ENCODE measurements at regions not wholly inside any gene's neighbourhood (a gene's known extent, or its start where the extent isn't known, plus 50 kb on each side); places are given as distances from the start of the nearest gene placed in this dataset.

DNA sequence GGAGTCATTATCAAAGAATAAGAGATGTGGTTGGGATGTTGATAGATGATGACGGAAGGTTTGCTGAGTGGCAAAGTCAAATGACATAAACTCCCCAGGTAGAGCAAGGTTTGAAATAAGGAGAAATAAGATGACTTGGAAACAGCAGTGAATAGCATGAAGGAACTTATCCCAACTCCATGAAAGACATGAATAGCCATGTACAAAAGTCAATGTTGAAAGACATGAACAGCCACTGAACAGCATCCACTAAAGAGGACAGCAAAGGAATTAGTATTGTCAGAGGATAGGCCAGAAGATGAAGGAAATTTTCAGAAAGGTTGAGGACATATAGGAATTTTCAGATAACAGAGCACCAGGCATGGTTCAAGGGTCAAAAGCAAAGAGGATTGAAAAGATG, 286.0 kb upstream of the FBXL7 start:
- no peak for FAIRE-seq
- no peak for DNase-seq (ENCODE audit: low spot score)

DNA sequence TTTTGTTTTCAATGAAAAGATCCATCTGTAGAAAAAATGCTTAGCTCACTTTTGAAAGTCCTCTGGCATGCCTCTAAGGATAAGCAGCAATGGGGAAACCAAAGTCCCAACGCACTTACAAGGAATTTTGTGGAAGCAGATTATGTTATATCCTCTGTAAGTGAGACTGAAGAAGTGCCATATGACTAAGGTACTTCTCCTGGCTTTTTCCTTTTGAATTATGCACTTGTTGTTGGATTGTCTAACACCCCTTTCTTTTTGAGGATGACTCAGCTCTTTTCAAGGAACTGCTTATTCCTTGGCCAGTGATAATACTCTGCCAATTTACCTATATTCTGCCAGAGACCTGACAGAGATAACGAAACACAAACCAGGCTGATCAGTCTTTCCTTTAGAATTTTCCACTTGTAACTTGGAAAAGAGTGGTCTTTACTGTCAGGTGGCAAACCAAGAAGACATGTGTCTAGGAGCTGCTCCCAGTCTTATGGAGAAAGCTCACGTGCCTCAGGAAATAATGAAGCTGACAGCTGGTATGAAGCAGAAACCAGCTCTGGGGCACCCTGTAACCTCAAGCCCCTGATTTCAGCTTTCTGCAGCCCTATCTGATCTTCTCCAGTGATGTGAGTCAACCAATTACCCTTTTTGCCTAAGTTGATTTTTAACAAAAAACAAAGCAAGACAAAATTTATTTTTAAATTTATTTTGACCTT, 290.8 kb upstream of the FBXL7 start:
- FAIRE-seq = no peak
- no peak for DNase-seq (ENCODE audit: low spot score)

DNA sequence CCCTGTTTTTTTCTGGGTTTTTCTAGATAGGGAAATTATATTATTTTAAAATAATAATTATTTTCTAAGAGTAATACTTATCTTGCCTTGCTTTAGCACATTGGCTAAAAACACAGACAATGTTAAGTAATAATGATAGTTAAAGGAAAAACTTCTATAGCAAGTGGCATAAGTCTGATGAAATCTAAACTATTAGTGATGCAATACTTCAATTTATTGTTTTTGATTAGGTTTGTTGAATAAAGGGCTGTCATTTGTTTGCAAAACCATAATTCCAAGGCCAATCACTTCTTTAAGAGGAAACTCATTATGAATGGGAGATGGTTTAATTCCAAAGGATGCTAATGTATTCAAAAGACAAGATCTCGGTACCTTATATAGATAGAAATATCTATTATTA, 293.8 kb upstream of the FBXL7 start:
- FAIRE-seq = no peak
- DNase-seq (ENCODE audit: low spot score) = no peak

DNA sequence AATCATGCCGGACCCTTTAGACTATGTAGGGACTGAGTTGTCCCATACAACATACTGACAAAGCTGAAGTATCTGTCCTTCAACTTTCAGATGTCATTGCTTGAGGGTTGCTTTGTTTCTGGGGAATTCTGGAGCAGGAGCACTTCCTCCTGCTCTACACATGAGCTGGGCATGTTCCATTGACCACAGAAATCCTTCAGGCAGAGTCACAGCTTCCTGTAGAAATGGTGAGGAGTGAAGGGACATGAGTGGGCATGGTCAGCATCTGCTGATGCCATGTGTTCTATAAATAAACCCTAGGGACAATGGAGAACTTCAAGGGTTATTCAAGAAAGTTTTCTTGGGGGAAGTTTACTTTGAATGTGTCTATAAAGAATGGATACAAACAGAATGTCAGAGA, 296.6 kb upstream of the FBXL7 start:
- FAIRE-seq = no peak
- DNase-seq (ENCODE audit: low spot score) = peak; percentile 49

DNA sequence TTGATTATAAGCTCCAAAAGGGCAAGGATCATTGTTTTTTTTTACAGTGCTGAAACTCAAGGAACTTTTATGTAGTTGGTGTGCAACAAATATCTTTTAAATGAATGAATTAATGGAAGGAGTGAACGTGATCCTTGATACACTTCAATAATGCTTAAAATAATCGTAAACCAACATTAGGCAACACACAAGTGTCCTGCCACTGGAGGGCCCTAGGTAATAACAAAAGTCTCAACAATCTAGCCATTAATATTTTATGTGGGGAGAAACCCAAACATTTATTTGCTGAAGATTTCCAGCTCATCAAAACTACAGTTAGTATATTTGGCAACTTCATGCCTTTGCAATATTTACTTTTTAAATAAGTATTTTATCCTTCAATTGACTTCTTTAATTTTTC, 309.0 kb upstream of the FBXL7 start:
- no peak for FAIRE-seq
- DNase-seq (ENCODE audit: low spot score) = no peak

DNA sequence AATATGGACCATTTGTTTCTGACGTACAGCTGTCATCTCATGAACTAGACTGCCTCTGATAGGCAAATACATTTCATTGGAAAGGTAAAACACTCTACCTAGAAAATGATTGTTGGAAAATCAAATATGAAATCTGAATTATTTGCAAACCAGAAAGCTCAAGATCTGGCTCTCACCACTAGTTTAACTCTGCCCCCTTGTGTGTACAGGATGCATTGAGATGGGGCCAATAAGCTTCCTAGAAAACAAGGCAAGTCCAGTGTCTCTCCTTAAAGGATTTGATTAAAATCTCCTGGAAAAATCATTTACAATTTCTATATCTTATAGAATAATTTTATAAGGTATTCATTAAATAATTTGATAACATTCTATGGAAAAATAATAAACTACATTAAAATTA, 311.9 kb upstream of the ANKH start:
- DNase-seq (ENCODE audit: low spot score) (no peak), FAIRE-seq (no peak)

DNA sequence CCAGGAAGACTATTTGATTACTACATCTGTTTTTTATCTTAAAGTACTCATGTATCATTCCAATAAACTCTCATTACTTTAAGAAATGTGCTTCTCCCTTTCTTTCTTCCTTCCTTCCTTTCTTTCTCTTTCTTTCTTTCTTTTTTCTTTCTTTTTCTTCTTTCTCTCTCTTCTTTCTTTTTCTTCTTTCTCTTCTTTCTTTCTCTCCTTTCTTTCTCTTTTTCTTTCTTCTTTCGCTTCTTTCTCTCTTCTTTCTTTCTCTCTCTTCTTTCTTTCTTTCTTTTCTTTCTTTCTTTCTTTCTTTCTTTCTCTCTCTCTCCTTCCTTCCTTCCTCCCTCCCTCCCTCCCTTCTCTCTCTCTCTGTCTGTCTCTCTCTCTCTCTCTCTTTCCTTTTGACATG, 298.6 kb upstream of the ANKH start:
- no peak for FAIRE-seq
- DNase-seq (ENCODE audit: low spot score) = no peak

DNA sequence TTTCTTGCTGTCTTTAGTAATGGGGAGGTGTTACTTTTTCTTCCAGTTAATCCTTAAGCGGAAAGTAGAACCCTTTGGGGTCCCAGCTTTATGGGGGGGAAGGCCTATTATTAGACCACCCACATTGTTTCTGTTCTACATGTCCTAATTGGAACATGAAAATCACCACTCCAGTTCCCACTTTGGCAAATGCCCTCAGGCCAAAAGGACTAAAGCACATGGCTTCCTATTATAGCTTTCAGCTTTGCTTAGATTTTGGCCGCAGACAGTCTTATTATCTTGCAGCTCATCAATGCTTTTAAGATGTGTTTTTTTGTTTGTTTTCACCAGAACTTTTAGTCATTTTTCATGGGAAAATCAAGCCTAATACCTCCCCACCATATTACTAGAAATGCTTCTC, 296.8 kb upstream of the ANKH start:
- FAIRE-seq = no peak

DNA sequence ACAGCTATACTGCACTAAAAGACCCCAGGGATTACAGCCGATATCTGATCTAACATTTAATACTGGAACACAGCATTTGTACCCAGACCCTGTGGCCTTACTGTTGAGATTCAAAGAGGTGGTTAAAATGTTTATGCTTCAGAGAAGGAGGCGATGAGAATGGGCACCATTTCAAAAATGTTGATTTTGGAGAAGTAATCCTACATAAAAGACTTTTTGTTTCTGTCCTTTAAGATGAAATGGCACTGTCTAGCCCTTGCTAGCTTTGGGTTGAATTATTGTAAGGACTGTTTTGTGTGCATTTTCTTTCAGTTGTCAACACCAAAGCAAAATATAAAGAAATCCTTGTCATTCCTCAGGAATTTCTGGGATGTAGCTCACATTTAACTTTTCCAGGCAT, 288.5 kb upstream of the ANKH start:
- DNase-seq (ENCODE audit: low spot score) = no peak
- FAIRE-seq = no peak

More for the DNA sequence above, 296.8 kb upstream of the ANKH start:
- DNase-seq (ENCODE audit: low spot score) = no peak

DNA sequence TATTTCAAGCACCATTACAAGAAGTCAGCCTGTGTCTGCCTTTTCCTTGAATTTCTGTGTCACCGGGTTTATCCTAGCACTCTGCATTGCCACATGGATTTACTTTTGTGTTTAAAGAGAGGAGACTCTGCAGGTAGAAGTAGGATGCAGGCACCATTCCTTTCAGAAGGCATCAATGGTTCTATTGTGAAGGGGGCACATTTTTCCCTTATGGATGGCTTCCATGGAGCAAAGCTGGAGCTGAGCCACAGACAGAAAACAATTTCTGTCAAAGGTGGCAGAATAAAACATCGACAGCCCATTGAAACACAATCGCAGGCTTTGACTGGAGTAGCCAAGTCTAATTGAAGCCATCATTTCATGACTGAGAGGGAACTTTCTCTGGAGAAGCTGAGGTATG, 288.0 kb upstream of the ANKH start:
- no peak for FAIRE-seq
- no peak for DNase-seq (ENCODE audit: low spot score)

DNA sequence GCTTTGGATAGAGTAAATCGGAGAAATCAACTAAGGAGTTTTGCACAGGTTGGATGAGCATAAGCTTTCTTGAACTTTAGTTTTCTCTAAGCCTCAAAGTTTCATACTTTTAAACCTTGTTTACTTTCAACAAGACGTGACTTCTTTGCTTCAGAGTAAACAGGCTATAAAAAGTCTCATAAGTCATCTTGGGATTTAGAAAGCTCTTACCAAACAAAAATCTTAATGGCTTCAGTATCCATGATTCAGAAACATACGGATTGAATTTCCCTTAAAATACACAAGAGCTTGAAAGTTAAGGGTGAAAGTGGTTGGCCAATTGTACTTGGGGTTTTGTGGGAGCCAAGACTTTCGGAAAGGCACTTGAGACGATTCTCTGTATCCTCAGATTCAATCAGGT, 270.9 kb upstream of the ANKH start:
- no peak for FAIRE-seq
- no peak for DNase-seq (ENCODE audit: low spot score)

DNA sequence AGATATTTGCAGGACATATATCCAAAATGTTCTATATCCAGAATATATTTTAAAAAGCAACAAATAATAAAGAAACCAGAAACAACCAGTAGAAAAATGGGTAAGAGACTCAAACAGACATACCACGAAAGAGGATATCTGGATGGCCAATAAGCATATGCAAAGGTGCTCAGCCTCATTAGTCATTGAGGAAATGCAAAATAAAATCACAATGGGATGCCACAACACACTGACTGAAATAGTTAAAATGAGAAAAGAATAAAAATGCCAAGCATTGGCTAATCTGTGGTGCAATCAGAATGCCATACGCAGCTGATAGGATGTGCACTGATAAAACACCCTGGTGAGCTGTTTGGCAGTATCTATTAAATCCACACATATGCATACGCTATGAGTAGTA, 265.8 kb upstream of the ANKH start:
- no peak for DNase-seq (ENCODE audit: low spot score)
- no peak for FAIRE-seq

DNA sequence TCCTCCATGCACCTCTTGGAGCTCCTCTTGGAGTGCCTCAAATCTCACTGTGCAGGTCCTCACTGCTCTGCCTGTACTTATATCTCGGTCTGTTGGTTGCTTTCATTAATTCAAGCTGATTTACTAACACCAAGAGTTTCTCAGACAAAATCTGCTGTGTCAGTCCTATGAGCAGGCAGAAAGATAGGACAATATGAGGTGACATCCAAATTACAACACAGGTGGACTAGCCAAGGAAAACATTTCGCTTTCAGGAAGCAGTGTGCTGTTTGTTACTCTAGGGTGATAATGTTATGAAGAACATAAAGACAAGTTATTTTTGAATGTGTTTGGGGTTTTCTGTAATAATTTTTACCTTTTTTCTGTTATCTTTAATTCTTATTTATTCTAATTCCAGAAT, 264.1 kb upstream of the ANKH start:
- no peak for DNase-seq (ENCODE audit: low spot score)
- FAIRE-seq = no peak

DNA sequence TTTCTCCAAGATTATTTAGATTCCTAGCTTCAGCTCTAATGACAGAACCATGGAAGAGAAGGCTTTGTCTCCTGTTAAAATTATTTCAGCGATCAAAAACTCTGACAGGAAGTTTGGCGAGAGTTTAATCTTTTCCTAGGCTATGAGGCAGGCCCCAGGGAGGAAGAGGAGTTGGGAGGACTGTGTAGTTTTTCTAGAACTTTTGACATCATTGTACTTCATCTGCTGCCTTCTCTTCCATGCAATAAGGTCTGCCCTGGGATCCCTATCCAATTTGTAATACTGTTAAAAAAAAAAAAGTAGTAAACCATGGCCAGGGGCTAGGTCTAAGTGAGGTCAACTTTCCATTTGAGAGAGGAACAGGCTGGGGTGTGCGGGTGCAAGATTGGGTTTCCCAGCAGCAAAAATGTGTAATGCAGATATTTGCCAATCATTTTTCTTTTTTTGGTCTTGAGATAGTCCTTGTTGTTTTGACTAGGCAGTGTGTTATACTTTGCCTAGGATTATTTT, 261.9 kb upstream of the ANKH start:
- no peak for FAIRE-seq
- DNase-seq (ENCODE audit: low spot score) = no peak

DNA sequence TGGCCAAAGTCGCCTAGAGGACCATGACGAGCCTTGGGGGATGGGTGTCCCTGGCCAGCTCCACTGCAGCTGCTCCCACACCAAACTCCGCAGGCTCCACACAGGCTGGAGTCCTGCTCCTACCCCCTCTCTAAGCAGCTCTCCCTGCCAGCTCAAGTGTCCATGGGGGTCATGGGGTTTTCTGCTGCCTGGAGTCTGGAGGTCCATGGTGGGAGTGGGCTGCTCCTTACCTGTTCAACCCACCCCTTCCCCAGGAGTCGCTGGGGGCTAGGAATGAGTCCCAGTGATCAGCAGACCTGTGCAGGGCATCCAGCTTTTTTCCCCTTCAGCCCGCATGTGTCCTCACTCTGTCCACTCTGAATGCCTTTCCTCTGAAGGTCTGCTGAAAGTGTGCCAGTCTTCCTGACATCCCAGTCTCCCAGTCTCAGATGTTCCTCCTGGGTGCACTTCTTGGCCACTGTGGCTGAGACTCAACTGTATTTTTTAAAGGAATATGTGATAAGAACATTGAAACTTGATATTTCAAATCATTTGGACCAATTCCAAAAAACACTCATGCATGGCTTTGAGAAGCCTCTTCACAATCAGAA, 261.3 kb upstream of the ANKH start:
- no peak for DNase-seq (ENCODE audit: low spot score)
- no peak for FAIRE-seq

DNA sequence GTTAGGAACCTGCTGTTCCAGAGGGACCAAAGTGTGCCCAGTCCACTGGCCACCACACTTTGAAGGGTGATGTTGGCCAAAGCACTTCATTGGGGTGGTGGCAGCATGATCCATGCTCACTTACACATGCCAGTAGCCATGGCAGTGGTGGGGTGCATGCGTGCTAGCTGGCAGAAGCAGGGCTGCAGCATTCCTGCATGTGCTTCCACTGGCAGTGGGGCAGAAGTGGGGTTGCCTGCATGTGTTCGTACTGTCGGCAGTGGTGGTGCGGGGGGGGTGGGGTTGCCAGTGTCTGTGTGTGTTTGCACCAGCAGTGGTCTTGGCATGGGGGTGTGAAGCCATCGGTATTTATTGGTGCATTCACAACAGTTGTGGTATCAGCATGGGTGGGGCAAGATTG, 260.3 kb upstream of the ANKH start:
- DNase-seq (ENCODE audit: low spot score) = no peak
- FAIRE-seq = peak; percentile 35

DNA sequence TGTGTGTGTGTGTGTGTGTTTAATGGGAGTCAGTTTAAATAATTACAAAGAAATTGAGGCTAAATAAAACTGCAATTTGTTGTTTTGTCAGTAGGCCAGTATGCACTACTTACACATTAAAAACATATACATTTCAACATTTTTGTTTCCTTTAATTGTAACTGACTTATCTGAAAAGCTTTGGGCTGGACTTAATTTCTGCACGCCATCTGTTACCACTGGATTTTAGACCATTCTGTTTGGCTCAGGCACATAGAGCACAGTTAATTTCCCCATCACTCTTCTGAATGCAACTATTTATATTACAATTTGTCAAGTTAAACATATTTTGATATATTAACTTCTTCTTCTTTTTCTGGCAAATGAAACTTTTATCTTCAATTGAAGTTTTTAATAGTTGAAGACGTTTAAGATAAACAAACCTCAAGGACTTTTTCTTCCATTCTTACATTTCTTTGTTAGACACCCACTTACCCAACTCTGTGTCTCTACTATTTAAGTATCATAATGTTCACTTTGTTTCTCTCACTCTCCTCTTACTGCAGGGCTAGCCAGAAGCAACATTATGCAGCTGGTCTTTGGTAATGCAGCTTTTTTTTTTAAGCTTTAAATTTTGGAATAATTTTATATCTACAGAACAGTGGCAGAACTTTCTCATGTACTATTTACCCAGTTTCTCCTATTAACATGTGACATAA, 253.4 kb upstream of the ANKH start:
- FAIRE-seq = no peak
- no peak for DNase-seq (ENCODE audit: low spot score)

DNA sequence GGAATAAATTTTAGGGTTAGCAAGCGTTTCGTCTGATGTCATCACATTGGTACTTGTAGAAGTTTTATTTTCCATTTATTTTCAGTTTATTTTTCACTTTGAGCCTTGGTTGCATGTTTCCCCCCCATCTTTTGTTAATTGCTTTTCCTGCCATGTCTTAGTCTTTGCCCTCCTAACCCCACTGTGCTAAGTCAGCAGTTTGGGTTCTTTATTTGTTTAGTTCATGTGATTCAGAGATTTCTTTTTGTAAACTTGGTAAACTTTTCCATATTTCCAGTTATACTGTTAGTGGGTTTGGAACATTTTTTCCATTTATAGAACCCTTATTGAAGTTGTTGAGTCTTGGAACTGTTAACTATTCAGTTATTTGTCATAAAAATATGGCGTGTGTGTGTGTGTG, 252.9 kb upstream of the ANKH start:
- FAIRE-seq = no peak
- no peak for DNase-seq (ENCODE audit: low spot score)

DNA sequence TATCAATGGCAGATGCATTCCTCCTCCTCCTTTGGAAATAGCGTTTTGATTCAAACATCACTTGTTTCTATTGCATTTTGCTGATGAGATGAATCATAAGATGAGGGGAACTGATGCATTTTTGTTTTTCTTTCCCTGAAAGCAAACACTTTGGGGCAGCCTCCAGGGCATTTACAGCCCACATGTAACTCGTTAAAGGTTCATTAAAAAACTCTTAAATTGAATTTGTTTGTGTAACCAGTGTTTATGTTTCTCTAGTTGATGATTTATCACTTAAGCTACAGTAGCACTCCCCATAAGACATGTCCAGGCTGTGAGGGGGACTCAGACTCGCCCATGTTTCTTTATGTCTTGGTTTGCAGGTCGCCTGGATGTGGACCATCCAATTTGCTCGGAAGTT, 246.1 kb upstream of the ANKH start:
- FAIRE-seq (no peak), DNase-seq (ENCODE audit: low spot score) (no peak)

DNA sequence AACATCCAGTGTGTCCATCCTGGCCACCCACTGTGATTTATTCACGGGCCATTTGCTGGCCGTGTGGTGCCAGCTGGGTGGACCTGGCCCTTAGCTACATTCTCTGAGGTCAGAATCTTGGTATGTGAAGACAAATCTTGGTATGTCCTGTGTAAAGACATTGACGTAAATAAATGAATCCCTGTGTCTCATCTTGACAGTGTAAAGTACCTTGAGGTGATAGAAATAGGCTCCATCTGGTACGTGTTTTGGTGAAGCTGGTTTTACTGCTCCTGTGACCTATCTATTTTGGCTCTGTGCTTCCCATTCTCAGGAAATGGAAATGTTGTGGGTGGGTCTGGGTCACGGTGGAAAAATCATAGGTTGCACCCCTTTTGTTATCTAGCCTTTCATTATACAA, 245.4 kb upstream of the ANKH start:
- DNase-seq (ENCODE audit: low spot score) (no peak), FAIRE-seq (peak; percentile 27)

DNA sequence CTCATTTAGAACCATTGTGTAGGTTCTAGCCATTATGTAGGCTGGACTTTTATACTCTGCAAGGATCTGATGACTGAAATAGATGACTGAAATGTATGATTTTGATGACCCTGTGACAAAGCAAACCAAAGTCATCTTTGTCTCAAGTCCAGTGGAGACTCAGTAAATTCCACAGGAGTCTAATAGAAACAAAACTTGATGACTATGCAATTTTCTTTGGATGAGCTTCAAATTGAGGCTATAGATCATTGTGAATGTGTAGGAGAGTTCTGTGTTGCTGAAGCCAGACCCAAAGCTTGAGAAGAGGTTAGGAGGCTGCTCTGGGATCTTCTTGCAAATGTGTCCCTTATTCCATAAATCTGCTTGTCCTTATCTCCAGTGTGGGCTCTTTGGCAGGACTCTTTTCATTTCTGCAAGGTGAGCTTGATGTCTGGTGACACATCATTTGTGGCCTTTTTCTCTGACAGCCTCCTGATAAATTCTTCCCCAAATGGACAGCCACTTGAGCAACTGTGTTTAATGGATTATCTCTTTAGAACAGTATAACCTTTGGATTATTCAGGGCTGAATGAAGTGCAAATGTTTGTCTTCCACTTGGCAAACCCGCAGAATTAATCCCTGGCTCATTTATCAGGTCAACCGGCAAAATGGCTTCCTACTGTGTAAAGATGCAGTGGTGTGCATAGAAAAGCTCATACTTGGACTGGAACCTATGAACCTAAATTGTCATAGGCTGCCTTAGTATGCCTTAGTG, 235.1 kb upstream of the ANKH start:
- FAIRE-seq (no peak), DNase-seq (ENCODE audit: low spot score) (no peak)

DNA sequence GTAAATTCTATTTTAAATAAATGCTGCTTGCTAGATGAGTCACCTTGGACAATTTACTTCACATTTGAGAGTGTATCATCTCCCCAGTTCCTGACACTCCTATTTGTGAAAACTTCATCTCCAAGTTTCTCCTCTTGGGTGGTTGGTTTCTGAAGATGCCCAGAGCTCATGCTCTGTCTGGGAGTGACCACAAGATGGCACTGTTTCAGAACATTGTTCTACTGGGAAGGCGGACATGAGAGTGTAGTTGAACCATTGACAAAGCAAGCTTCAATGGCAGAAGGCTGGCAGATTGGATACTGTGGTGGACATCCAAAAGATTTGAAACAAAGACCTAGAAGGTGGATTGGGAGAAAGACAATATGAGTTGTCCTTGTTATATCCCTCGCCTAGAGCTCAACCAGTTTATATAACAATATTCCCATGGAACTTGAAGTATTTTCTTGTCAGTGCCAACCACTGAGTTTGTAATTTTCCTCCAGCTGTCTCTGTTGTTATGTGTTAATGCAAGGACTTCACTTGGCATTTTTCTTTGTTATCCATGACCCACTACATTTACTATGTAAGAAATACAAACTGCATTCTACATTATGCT, 234.3 kb upstream of the ANKH start:
- FAIRE-seq (peak; percentile 89), DNase-seq (ENCODE audit: low spot score) (peak; percentile 77)
